SK-N-SH treated with all-trans-retinoic acid at 6 μM for 48 hours (cell line): ENCODE measurements at regions not wholly inside any gene's neighbourhood (a gene's known extent, or its start where the extent isn't known, plus 50 kb on each side); places are given as distances from the start of the nearest gene placed in this dataset.
A peak's percentile ranks its signal among the peaks of the same experiment; 100 is the strongest.

Source experiments
- ATAC-seq: fragments of 200-7000 bp; cut with Tn5 transposase; 3 replicates; pipeline ENCODE4 v1.9.1; 2020; ENCODE audit warnings: mild to moderate bottlenecking, moderate library complexity
- ARNTL ChIP-seq: fragments of 450-650 bp; formaldehyde crosslinking; IDR thresholded peaks from 2 replicates; pipeline ENCODE4 v1.5.0; 2020; ENCODE audit warnings: low read depth, mild to moderate bottlenecking, moderate library complexity, borderline replicate concordance
- BACH2 ChIP-seq: fragments of 250-450 bp; sonication (Bioruptor Pico); IDR thresholded peaks from 2 replicates; pipeline ENCODE4 v1.9.0; 2021; ENCODE audit warnings: mild to moderate bottlenecking, borderline replicate concordance
- CREB5 ChIP-seq: fragments of 250-450 bp; sonication (Bioruptor Pico); IDR thresholded peaks from 2 replicates; pipeline ENCODE4 v1.5.1; 2020; ENCODE audit warnings: low read depth, mild to moderate bottlenecking, moderate library complexity
- CSDC2 ChIP-seq: fragments of 250-450 bp; sonication (Bioruptor Pico); IDR thresholded peaks from 2 replicates; pipeline ENCODE4 v1.5.0; 2020; ENCODE audit warnings: mild to moderate bottlenecking, moderate library complexity
- CSRNP3 ChIP-seq: fragments of 250-450 bp; sonication (Bioruptor Pico); IDR thresholded peaks from 2 replicates; pipeline ENCODE4 v1.5.1; 2021; ENCODE audit warnings: mild to moderate bottlenecking, moderate library complexity
- ESRRG ChIP-seq: fragments of 250-450 bp; sonication (Bioruptor Pico); IDR thresholded peaks from 2 replicates; pipeline ENCODE4 v1.6.1; 2021; ENCODE audit warnings: mild to moderate bottlenecking
- GLIS3 ChIP-seq: fragments of 250-450 bp; sonication (Bioruptor Pico); IDR thresholded peaks from 2 replicates; pipeline ENCODE4 v1.5.0; 2020; ENCODE audit warnings: mild to moderate bottlenecking, moderate library complexity
- ISL1 ChIP-seq: fragments of 250-450 bp; sonication (Bioruptor Pico); IDR thresholded peaks from 2 replicates; pipeline ENCODE4 v2.1.2; 2022; ENCODE audit warnings: mild to moderate bottlenecking, moderate library complexity
- OSR1 ChIP-seq: fragments of 250-450 bp; sonication (Bioruptor Pico); IDR thresholded peaks from 2 replicates; pipeline ENCODE4 v1.8.0; 2022; ENCODE audit warnings: moderate library complexity, mild to moderate bottlenecking, inconsistent platforms
- PPARA ChIP-seq: fragments of 250-450 bp; sonication (Bioruptor Pico); IDR thresholded peaks from 2 replicates; pipeline ENCODE4 v1.5.0; 2020; ENCODE audit warnings: mild to moderate bottlenecking, borderline replicate concordance
- SNAI2 ChIP-seq: fragments of 250-450 bp; sonication (Bioruptor Pico); IDR thresholded peaks from 2 replicates; pipeline ENCODE4 v1.5.0; 2020; ENCODE audit warnings: mild to moderate bottlenecking, moderate library complexity
- TSHZ2 ChIP-seq: fragments of 250-450 bp; sonication (Bioruptor Pico); IDR thresholded peaks from 2 replicates; pipeline ENCODE4 v1.5.0; 2020; ENCODE audit warnings: mild to moderate bottlenecking, moderate library complexity
- ZFP3 ChIP-seq: fragments of 250-450 bp; sonication (Bioruptor Pico); IDR thresholded peaks from 2 replicates; pipeline ENCODE4 v1.5.0; 2020; ENCODE audit warnings: mild to moderate bottlenecking, moderate library complexity
- ZFP30 ChIP-seq: fragments of 450-650 bp; formaldehyde crosslinking; IDR thresholded peaks from 2 replicates; pipeline ENCODE4 v1.5.0; 2022; ENCODE audit warnings: mild to moderate bottlenecking, moderate library complexity
- ZNF565 ChIP-seq: fragments of 450-650 bp; formaldehyde crosslinking; conservative IDR thresholded peaks from 2 replicates; pipeline ENCODE4 v1.5.0; 2020; ENCODE audit warnings: low read depth, mild to moderate bottlenecking, moderate library complexity
- ZNF70 ChIP-seq: fragments of 450-650 bp; formaldehyde crosslinking; IDR thresholded peaks from 2 replicates; pipeline ENCODE4 v1.5.0; 2020; ENCODE audit warnings: mild to moderate bottlenecking, moderate library complexity
- ZNF8 ChIP-seq: fragments of 450-650 bp; formaldehyde crosslinking; IDR thresholded peaks from 2 replicates; pipeline ENCODE4 v1.5.0; 2020; ENCODE audit warnings: mild to moderate bottlenecking, moderate library complexity
- TF ChIP-seq, protein P1 (sequence below): fragments of 250-450 bp; sonication (Bioruptor Pico); IDR thresholded peaks from 2 replicates; pipeline ENCODE4 v1.8.0; 2021; ENCODE audit warnings: low read depth, mild to moderate bottlenecking, moderate library complexity, borderline replicate concordance
- TF ChIP-seq, protein P2 (sequence below): fragments of 250-450 bp; sonication (Bioruptor Pico); IDR thresholded peaks from 2 replicates; pipeline ENCODE4 v1.8.0; 2020; ENCODE audit warnings: mild to moderate bottlenecking, moderate library complexity, borderline replicate concordance

DNA sequence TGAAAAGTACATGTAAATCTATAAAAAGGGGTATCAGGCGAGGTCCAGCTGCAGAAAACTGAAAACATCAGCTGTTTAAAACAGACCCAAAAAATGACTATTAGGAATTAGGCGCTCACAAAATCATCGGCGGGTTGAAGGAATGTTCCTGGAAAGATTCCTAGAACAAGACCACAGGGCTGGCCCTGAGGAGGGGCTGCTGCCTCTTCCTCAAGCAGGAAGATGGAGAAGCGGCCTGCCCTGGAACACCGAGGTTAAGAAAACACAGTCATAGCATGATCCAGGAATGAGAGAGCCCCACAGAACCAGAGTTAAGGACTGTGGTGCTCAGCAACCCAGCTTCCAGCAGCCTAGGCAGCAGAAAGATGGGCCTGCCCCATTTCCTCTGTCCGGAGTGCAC, 78.4 kb downstream of the C11orf91 start (continued):
- no peak for TF ChIP-seq TSHZ2 (CRISPR knock-in tag)

DNA sequence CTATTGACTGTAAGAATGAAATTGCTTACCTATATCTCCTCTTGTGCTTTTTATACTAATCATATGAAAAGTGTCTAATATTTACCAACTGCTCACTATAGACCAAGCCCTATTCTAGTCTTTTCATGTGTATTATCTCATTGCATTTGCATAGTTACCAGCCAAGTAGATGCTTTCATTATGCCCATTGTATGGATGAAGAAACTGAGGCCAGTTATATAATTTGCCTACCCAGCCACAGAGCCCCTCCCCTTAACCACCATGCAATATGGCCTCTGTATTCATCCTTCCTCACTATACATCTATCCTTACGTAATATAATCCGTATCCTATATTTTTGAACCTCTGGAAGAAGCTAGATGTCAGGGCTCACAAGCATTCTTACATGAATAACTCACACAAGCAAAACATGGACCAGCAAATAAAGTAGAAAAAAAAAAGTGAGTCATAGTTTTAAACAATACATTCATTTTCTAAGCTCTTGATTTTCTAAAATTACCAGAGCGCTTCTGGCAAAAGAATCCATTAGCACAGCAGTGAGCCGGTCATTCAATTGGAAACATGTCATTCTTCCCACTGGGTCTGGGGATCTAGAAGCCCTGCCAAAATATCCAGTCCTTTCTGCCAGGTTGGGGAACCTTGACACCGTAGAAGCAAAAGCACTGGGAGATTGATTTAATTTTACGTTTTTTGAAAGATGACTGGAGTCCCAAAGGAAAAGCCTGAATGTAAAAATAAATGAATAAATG, 80.0 kb downstream of the C11orf91 start:
- ATAC-seq = peak; percentile 76

DNA sequence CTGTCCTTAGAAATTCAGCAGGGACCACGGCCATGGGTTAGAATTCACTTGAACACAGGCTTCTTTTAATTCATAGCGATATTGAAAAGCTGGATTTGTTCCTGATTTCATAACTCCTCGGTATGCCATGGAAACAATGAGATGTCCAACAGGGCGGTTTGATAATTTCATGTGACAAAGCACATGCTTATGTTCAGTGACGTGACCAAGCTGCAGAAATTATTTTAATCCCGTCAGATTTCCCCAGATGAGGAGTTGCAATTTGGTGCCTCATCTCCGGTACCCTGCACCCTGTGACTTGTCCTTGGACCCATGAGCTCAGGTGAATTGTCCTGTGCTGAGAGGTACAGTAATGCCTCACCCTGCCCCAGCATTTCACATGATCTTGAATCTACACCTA, 81.7 kb downstream of the C11orf91 start:
- TF ChIP-seq ARNTL (CRISPR knock-in tag) (no peak), CREB5 (CRISPR knock-in tag) (no peak), ZNF8 (CRISPR knock-in tag) (no peak), CSRNP3 (CRISPR knock-in tag) (no peak), CSDC2 (CRISPR knock-in tag) (no peak), ZFP3 (CRISPR knock-in tag) (no peak), BACH2 (CRISPR knock-in tag) (no peak), PPARA (CRISPR knock-in tag) (no peak), ZNF70 (CRISPR knock-in tag) (no peak), ZFP30 (CRISPR knock-in tag) (no peak), GLIS3 (no peak), OSR1 (CRISPR knock-in tag) (no peak), ZNF565 (CRISPR knock-in tag) (no peak), ESRRG (no peak), TSHZ2 (CRISPR knock-in tag) (no peak)
- TF ChIP-seq, protein P1, sequence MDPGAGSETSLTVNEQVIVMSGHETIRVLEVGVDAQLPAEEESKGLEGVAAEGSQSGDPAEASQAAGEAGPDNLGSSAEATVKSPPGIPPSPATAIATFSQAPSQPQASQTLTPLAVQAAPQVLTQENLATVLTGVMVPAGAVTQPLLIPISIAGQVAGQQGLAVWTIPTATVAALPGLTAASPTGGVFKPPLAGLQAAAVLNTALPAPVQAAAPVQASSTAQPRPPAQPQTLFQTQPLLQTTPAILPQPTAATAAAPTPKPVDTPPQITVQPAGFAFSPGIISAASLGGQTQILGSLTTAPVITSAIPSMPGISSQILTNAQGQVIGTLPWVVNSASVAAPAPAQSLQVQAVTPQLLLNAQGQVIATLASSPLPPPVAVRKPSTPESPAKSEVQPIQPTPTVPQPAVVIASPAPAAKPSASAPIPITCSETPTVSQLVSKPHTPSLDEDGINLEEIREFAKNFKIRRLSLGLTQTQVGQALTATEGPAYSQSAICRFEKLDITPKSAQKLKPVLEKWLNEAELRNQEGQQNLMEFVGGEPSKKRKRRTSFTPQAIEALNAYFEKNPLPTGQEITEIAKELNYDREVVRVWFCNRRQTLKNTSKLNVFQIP (CRISPR knock-in tag) = no peak
- TF ChIP-seq, protein P2, sequence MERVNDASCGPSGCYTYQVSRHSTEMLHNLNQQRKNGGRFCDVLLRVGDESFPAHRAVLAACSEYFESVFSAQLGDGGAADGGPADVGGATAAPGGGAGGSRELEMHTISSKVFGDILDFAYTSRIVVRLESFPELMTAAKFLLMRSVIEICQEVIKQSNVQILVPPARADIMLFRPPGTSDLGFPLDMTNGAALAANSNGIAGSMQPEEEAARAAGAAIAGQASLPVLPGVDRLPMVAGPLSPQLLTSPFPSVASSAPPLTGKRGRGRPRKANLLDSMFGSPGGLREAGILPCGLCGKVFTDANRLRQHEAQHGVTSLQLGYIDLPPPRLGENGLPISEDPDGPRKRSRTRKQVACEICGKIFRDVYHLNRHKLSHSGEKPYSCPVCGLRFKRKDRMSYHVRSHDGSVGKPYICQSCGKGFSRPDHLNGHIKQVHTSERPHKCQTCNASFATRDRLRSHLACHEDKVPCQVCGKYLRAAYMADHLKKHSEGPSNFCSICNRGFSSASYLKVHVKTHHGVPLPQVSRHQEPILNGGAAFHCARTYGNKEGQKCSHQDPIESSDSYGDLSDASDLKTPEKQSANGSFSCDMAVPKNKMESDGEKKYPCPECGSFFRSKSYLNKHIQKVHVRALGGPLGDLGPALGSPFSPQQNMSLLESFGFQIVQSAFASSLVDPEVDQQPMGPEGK (CRISPR knock-in tag) = no peak
- no peak for ATAC-seq

More for the DNA sequence above, 80.0 kb downstream of the C11orf91 start:
- no peak for TF ChIP-seq ZFP3 (CRISPR knock-in tag)
- no peak for TF ChIP-seq ESRRG
- TF ChIP-seq SNAI2 (CRISPR knock-in tag) = no peak
- TF ChIP-seq ZNF70 (CRISPR knock-in tag) = 0 out of 2 replicates have a peak, but pooled peaks have one; percentile 43
- peak; percentile 73 for TF ChIP-seq ISL1
